ENCODE measurements at regions not wholly inside any gene's neighbourhood (a gene's known extent, or its start where the extent isn't known, plus 50 kb on each side); places are given as distances from the start of the nearest gene placed in this dataset.

DNA sequence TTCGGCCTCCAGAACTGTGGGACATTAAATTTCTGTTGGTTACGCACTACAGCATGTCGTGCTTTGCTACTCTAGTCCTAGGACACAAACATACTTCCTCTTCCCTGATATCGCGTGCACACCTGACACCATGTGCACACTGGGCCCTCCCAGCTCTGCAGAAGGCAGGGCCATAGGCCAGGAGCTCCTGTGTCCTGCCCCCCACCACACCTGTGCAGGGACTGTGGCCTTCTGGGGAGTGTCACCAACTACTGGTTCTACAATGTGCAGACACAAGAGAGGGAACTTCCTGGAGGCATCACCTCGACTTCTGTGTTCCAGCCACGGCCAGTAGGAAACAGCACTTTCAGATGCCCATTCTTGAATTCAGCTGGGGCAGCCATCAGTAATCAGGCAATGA, 646.4 kb upstream of the MGMT start:
- TF ChIP-seq, protein P1, sequence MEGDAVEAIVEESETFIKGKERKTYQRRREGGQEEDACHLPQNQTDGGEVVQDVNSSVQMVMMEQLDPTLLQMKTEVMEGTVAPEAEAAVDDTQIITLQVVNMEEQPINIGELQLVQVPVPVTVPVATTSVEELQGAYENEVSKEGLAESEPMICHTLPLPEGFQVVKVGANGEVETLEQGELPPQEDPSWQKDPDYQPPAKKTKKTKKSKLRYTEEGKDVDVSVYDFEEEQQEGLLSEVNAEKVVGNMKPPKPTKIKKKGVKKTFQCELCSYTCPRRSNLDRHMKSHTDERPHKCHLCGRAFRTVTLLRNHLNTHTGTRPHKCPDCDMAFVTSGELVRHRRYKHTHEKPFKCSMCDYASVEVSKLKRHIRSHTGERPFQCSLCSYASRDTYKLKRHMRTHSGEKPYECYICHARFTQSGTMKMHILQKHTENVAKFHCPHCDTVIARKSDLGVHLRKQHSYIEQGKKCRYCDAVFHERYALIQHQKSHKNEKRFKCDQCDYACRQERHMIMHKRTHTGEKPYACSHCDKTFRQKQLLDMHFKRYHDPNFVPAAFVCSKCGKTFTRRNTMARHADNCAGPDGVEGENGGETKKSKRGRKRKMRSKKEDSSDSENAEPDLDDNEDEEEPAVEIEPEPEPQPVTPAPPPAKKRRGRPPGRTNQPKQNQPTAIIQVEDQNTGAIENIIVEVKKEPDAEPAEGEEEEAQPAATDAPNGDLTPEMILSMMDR (IDR thresholded peaks at IDR 0.05) = no peak
- TF ChIP-seq POLR2A (IDR thresholded peaks at IDR 0.05) = no peak

All from uterus (tissue), 2 donors.